ENCODE measurements at regions not wholly inside any gene's neighbourhood (a gene's known extent, or its start where the extent isn't known, plus 50 kb on each side); places are given as distances from the start of the nearest gene placed in this dataset.

DNA sequence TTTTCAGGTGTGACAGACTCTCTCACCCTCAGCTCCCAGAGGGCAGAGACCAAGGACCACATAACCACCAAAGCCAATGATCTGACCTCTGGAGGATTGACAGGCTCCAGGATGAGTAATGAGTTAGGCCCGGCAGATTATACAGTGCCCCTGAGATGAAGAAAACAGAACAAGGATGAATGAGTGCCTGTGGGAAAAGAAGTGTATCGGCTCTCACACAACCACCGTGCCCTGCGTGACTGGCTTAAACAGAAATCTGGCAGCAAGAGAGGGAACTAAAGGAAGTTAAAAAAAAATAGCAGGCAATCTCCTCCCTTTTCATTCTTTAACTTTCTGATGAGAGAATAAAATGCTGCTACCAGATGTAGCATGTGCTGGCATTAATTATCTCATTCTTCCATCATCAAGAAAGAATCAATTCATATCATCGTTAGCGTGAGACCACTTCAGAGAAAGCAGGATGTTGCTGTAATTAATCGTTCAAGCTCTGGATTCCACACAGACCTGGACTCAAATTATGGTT lies 227.5 kb upstream of the COL8A1 start:
- TF ChIP-seq EZH2 (IDR thresholded peaks at IDR 0.05; ENCODE audit: borderline replicate concordance, low read depth, low read length, poor library complexity, severe bottlenecking) (no peak), CTCF (conservative IDR thresholded peaks at IDR 0.05; ENCODE audit: low read depth, low read length) (no peak)
